ENCODE measurements at regions not wholly inside any gene's neighbourhood (a gene's known extent, or its start where the extent isn't known, plus 50 kb on each side); places are given as distances from the start of the nearest gene placed in this dataset.

DNA sequence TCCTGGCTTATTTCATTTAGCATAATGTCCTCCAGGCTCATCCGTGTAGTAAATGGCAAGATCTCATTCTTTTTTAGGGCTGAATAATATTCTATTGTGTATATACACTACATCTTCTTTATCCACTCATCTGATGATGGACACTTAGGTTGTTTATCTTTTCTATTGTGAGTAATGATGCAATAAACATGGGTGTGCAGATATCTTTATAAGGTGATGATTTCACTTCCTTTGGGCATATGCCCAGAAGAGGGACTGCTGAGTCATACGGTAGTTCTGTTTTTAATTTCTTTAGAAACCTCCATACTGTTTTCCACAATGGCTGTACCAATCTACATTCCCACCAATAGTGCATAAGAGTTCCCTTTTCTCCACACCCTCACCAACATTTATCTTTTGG, 317.6 kb upstream of the CNKSR2 start:
- no peak for DNase-seq

DNA sequence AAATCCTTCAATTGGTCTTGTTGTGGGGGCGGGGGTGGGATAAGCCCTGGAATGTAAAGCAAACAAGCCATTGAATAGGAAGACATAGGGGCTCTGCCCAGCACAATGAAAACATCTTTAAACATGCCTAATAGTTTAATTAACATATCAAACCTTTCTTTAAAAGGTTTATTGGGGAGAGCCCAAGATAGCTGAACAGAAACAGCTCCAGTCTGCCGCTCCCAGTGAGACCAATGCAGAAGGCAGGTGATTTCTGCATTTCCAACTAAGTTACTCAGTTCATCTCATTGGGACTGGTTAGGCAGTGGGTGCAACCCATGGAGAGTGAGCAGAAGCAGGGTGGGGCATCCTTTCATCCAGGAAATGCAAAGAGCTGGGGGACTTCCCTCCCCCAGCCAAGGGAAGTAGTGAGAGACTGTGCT, 327.2 kb upstream of the CNKSR2 start:
- DNase-seq, result no peak

DNA sequence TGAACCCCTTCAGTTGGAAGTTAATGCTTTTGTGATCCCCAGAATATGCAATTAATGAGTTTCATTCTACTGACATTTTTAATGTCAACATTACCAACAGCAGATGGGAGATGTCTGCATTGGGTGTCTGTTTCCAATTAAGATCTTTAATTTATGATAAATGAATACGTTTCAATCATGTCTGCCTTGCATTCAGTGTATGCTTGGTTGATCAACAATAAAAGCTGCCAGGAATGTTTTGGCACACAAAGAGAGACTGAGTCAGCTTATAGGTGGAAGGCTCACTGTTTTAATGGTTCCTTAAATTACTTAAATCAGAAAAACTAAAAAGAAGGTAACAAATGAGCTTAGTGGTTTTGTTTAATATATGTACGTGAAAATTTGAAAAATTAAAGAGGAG, 359.9 kb upstream of the CNKSR2 start:
- no peak for DNase-seq

DNA sequence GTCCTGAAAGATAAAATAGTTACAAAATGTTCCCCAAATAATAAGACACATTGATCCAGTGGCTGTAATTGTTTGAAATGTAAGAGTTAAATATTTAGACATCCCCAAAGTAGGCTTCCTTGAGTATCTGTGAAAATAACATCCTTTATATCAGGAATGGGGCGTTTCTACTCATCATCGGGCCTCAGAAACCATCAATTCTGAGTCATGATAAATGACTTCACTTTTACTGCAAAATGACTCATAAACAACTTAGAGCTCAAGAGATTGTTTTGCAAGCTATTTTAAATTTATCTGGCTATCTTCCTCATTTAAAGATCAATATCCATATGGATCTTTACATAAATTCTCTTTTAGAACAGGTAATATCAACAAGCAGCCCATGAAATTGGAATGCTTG, 369.4 kb upstream of the CNKSR2 start:
- no peak for DNase-seq

DNA sequence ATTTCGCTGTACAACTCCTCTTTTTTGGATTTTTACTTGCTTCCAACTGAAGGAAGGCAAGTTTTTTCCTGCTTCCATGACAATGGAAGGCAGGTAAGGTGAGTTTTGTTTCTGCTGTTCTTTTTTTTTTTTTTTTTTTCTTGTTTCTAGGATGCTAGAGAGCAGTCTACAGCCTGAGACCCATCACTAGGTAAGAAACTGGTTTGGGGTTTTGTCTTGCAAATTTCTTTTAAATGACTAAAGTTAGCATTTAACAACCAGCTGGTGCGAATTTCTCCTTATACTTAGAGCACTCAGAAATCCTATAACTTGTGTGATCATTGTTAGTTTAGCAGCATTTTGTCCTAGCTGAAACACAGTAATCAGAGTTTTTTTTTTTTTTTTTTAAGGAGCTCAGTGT, 378.4 kb upstream of the CNKSR2 start:
- no peak for DNase-seq

DNA sequence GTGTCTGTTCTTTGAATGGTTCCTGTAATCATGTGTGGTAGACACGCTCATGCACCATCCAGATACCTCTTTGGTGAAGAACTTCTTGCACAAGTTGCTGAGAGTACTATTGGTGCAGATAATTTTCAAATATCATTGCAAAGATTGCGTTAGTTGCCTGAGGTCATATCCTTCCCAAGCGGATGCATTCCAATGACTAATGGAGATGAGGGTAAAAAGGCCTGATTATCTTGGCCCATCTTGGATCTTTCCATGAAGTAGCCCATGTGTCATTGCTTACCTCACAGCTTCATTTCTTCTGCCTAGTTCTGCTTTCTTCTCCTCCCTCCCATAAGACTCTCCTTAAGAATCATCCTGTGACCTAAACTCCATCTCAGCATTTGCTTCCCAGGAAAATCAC, 384.9 kb upstream of the CNKSR2 start:
- no peak for DNase-seq

DNA sequence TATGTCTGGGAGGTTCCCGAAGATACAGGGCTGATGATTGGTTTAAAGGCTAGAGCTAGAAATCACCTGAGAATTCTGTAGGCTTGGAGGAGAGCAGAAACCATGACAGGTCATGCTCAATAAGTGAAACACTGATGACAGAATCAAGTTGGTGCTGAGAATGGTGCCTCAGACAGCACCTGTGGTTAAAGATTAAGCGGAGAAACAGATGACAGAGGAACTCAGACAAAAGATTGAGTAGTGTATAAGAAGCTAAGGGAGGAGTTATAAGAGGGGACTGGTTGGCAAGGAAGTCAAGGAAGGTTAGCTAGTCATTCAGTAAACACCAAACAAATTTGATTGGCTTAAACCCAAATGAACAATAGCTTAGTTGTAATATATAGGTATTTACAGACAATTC, 385.4 kb upstream of the CNKSR2 start:
- no peak for DNase-seq

DNA sequence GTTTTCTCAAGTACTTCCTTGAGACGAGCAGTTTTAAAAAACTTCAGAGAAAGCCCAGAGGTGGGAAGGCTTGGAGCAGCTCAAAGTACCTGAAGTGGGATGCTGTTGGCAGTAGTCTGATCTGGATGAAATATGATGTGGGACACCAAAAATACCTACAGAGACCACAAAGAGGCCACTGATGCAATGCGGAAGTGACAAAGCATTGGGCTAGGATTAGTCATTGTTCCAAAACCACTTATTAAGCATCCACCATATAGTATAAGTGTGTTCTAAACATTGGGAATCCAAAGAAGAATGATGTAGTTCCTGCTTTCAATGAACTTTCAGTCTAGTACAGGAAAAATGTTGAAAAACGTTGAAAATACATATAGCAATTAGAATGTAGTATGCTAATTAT, 386.1 kb upstream of the CNKSR2 start:
- DNase-seq, result no peak

DNA sequence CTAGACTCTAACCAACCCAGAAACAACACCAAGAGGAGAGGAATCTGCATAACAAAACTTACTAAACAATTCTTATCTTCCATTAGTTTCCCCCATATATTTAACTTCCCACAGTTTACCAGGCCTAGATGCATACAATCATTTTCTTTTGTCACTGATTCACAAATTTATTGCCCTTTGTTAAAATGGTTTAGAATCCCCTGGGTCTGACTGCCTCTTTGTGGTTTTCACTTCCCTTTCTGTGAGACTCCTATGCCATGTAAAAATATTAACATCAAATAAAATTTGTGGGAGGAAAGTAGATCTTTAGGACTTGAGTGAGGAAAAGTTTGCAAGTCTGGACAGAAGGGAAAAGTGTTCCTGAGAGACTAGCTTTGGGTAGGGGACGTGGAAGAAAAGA, 393.8 kb upstream of the CNKSR2 start:
- DNase-seq, result no peak

DNA sequence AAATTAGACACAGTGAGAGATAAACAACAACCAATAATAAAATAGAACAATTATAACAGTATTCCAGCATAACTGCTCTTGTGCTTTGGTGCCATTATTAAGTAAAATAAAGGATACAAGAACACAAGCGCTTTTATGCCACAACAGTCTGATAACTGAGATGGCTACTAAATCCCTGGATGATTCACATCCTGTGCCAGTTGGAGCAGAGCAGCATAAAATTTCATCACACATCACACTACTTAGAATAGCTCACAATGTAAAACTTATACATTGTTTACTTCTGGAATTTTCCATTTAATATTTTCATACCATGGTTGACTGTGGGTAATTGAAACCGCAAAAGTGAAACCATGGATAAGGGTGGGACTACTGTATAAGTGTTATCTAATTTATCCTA, 399.9 kb upstream of the CNKSR2 start:
- DNase-seq, result no peak

DNA sequence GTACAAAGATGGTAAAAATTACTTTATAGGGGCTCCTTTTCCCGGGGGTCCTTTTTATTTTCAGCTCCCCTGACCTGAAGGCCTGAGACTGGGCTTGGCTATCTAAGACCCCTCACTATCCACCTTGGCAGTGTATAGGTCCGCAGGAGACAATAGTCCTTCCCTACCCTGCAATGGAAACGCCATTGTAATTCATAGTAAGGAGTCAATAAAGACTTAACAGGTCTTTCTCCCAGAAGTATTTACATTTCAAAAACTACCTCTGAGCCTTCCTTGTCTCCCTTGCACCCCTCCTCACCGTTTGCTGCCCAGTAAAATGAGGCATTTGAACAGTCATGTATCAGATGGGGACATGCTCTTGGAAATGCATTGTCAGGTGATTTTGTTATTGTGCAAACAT, 401.2 kb upstream of the CNKSR2 start:
- DNase-seq, result no peak

DNA sequence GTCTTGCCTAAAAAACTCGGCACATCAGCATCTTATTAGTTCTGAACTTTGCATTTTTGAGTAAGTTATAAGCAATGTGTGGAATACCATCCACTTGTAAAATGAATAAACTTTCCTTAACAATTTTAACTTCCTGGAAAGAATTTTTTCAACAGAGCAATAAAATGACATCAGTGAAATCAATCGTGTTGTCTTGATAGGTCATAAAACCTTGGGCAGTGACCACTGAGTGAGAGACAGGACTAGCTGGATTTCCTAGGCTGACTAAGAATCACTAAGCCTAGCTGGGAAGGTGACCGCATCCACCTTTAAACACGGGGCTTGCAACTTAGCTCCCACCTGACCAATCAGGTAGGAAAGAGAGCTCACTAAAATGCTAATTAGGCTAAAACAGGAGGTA, 403.0 kb upstream of the CNKSR2 start:
- no peak for DNase-seq

DNA sequence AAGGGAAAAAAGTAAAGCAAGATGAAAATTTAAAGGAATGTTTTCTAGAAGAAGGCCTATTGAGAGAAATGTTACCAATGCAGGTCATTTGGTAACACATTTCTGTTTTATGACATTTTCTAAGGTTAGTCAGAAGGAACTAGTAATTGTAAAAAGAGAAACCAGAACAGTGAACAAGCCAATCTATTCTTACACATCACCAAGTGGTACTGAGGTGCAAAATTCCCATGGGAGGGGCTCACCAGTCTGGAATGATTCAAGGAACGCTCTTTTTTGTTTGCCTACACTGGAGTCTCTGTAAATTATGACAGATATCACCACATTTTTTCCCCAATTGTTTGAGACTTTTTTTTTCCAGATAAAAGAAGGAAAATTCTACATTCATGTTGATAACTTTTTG, 404.7 kb upstream of the CNKSR2 start:
- DNase-seq, result no peak

DNA sequence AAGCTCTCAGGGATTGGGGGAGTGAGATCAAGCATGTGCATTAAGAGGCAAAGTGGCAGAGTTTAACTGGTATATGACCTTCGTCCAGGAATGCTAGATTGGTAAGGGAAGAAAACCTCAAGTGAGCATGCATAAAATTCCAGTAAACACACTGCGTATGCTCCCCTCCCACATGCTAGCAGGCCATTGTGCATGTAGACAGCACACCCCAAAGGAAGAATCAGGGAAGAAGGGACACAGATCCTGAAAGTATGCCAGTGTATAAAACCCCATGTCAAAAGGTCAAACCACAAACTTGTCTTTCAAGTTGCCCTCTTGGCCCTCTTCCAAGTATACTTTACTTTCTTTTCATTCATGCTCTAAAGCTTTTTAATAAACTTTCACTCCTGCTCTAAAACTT, 405.2 kb upstream of the CNKSR2 start:
- no peak for DNase-seq

DNA sequence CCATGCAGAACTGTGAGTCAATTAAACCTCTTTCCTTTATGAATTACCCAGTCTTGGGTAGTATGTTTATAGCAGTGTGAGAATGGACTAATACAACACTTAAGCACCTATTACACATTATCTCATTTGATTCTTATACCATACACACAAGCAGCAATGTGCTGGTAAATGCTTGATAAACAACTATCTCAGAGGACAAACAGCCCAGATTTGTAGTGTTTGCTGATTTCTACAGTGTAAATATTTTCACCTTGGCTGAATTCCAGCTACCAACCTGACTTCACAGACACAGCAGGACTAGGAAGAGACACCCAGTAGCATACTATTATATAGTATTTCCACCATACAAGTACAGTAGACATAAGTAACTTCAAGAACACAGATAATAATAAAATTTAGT, 406.5 kb upstream of the CNKSR2 start:
- no peak for DNase-seq

DNA sequence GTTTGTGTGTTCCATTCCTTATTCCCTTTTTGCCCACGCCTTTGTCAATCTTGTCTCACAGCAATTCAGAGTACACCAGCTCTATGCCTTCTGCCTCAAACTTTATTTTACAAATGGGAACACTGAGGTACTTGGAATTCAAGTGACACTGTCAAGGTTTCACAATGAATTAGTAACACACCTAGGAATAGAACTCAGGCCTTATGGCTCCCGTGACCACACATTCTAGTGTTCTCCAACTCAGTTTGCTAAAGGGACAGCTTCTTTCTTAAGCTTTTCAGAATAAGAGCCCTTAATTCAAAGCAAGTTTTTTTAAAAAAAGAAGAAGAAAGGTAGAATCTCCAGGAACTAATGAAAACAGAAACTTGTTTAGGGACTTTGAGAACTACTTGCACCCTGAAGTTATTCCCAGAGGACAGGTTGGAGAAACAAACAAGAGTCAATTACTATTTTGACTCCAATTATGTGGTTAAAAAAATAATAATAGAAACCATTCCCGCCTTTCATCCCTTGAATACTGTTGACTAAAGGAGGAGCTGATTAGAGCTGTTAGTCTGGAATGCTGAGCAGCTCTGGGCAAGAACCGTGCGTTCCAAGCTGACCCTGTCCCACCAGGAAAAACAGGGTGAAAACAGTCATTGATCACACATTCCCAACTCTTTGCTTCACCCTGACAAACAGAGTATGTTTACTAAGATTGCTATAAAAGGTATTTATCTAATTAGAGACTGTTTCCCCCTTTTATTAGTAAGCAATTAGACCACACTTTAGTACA, 408.8 kb upstream of the CNKSR2 start:
- DNase-seq, result no peak

DNA sequence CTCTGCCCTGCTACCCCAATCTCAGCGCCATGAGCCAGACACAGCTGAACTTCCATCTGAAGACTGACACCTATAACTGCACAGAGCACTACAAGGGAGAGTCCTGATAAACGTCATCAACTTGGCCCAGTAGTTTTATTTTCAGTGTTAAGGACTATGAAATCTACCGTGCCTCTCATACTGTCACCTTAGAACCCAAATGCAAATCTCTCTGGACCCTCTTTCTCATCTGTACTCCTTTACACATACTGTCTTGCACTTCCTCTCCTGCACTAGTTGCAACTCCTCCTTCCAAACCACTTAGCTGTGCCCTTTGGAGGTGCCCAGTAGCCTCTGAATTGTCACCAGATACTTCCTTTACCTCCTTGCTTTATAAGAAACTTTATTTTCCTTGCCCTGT, 420.2 kb upstream of the CNKSR2 start:
- no peak for DNase-seq

DNA sequence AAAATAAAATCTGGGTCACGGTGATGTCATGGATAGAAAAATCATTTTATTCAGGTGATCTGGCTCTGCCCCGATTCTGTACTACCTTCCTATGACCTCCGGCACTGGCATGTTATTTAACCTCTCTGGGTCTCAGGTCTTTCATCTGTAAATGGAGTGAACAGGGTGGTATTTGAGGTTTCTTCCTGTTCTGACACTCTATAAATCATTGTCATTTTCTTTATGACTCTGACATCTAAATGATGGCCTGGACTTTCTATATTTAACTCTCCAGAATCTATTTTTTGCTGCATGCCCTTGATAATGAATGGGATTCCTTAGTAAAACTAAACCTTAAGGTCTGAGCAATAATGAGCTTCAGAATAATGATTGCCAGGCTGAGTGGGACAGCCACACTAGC, 422.0 kb upstream of the CNKSR2 start:
- DNase-seq, result no peak

DNA sequence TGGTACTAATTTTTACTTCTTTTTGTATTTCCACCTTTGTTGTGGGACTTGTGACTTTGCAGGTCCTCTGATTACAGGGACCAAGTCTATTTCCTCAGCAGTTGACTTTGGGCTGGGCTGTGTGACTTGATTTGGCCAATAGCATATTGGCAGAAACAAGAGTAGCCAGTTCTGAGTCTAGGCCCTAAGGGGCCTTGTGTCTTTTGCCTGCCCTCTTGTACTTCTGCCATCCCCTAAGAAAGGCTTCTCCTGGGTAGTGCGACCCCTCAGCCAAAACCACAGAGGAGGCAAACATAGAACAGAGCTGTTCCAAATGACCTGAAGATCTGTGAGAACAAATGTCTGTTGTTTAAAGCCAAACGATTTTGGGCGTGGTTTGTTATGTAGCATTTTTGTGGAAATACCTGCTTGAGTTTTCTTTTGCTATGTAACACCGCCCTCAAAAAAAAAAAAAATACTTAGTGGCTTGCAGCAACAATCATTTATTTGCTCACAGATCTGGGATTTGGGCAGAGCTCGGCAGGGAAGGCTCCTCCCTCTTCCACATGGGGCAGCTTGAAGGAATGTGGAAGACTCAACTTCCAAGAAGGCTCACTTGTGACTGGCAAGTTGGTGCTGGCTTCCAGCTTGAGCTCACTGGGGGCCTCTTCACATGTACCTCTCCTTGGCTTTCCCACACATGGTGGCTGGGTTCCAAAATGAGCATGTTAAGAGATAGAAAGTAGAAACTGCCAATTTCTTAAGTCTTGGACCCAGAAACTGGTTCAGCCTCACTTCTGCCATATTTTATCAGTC, 423.0 kb upstream of the CNKSR2 start:
- DNase-seq, result no peak

DNA sequence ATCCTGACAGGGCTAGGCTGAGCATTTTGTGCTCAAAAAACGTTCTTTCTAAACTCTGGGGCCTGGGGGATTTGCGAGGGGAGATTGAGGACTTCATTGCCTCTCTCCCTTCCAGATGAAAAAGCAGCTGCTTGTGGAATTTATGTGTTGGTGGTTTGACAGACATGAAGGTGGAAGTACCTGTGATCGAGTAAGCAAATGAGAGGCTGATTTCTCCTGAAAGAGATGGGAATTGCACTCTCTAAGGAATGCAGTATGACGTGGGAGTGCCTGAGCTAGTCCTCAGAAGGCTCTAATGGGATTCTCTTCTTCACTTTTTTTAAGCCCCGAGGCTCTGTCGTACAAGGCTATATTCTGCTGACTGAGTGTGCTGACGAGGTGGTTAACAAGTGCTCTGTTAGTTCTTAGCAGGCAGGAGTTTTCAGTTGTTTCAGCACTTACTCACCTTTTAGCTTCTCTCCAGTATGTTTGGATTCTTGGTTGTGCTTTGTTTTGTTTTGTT, 426.8 kb upstream of the CNKSR2 start:
- DNase-seq, result no peak

DNA sequence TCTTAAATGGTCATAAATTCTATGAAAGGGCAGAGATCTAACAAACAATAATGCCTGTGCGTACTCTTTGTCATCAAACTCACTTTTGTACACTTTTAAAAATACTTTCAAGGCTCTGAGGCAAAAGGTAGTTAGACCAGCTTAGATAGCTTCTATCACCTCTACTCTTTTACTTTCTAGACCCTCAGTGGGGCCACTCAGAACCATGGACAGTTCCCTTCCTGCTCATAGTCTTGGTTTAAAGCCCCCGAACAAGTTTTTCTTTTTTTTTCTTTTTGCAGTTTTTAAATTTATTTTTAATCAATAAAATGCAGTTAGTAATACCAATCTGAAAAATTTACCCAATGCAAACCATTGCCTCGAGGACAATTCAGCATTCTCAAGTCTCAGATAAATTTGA, 460.5 kb upstream of the CNKSR2 start:
- DNase-seq, result no peak

DNA sequence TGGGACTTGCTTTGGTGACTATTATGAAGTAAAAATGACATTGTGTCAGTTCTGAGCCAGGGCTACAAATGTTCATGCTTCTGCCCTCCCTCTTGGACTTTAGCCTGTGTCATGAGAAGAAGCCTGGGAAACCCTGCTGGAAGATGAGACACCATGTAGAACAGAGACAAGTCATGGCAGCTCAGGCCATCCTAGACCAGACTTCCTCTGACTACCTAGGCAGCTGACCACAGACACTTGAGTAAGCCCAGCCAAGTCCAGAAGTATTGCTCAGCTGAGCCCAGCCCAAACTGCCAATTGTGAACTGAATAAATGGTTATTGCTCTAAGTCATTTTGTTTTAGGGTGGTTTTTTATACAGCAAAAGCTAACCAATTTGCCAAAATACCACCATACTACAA, 467.6 kb upstream of the CNKSR2 start:
- no peak for DNase-seq

DNA sequence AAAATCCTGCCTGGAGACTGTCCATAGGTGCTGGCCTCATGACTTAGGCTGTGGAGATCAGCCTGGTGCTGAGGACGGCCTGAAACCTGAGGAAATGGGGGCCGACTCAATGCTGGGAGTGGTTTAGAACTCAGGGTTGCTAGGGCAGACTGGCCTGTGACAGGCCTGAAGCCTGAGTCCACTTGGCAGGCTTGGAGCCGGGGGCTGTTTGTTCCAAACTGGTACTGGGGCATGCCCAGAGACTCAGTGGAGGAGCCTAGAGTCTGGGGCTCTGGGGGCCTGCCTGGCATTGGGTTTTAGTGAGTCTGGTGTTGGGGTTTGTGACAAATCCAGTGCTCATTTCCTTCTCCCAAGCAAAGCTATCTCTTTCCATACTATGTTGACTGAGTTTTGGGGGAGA, 489.7 kb upstream of the CNKSR2 start:
- no peak for DNase-seq

DNA sequence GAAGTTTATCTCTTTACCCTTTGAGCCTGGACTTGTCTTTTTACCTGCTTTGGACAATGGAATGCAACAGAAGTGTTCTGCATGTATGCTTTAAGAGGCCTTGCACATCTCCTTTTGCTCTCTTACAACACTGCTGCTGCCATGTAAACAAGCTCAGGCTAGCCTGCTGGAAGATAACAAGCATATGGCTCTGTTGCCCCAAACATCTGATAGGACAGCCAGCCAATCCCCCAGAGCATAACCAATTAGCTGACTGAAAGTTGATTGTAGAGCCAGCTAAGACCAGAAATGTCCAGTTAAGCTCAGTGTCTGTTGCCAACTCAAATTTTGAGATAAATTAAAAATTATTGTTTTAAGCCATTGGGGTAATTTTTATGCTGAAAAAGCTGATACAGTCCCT, 510.6 kb upstream of the CNKSR2 start:
- DNase-seq, result no peak

DNA sequence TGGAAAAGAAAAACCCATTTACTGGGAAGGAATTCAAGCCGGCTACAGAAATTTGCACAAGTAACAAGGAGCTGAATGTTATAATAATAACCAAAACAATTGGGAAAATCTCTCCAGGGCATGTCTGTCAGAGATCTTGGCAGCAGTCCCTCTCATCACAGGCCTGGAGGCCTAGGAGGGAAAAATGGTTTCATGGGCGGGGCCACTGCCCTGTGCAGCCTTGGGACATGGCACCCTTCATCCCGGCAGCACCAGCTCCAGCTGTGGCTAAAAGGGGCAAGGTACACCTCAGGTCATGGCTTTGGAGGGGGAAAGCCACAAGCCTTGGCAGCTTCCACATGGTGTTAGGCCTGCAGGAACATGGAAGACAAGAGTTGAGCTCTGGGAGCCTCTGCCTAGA, 513.1 kb upstream of the CNKSR2 start:
- no peak for DNase-seq

Measured in activated CD4-positive, alpha-beta T cell treated with anti-CD3 and anti-CD28 coated beads for 4 hours (primary cell).